ENCODE measurements at regions not wholly inside any gene's neighbourhood (a gene's known extent, or its start where the extent isn't known, plus 50 kb on each side); places are given as distances from the start of the nearest gene placed in this dataset.

DNA sequence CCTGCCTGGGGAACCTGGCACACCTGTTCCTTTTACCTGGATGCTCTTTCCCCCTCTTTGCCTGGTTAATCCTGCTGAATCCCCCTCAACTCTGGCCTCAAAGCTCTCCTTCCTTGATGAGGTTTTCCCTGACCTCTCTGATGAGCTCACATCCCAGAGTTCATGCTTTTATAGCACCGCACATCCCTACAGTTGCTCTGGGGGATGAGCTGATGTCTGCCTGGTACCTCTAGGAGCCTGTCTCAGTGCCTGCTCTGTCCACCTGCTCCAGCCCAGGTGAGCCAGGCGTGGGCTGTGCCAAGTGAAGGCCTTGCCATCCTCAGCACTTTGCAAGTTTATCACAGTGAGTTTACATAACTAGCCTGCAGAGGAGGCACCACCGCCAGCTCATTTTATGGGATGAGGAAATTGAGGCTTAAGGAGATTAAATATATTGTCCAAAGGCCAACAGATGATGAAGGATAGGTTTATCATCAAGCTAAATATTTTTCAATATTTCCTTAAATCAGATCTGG is 58.6 kb upstream of the TMPRSS2 start:
- Histone ChIP-seq H3K9me3 (ENCODE audit: insufficient read depth, low read length) (no peaks in the 10 kb centered on the region; the same call in 1 of the 2 replicates), H4K20me1 (ENCODE audit: insufficient read depth, low read length) (no peaks in the 10 kb centered on the region), H3K9ac (ENCODE audit: low read length) (no peak overlapping the region), H3K27me3 (ENCODE audit: low read depth, low read length) (no peaks in the 10 kb centered on the region), H3K36me3 (replicated peaks; ENCODE audit: low read depth, low read length) (no peaks in the 10 kb centered on the region), H3K4me2 (ENCODE audit: low read length) (no peak overlapping the region), H3K27ac (ENCODE audit: low read length) (no peak overlapping the region), H3K4me3 (ENCODE audit: low read length) (no peak overlapping the region), H2AFZ (ENCODE audit: low read depth, low read length) (no peak overlapping the region), H3K4me1 (ENCODE audit: low read length) (peaks cover 13% of the 10 kb centered on the region), H3K79me2 (ENCODE audit: low read length) (no peaks in the 10 kb centered on the region)
- TF ChIP-seq, protein P1, sequence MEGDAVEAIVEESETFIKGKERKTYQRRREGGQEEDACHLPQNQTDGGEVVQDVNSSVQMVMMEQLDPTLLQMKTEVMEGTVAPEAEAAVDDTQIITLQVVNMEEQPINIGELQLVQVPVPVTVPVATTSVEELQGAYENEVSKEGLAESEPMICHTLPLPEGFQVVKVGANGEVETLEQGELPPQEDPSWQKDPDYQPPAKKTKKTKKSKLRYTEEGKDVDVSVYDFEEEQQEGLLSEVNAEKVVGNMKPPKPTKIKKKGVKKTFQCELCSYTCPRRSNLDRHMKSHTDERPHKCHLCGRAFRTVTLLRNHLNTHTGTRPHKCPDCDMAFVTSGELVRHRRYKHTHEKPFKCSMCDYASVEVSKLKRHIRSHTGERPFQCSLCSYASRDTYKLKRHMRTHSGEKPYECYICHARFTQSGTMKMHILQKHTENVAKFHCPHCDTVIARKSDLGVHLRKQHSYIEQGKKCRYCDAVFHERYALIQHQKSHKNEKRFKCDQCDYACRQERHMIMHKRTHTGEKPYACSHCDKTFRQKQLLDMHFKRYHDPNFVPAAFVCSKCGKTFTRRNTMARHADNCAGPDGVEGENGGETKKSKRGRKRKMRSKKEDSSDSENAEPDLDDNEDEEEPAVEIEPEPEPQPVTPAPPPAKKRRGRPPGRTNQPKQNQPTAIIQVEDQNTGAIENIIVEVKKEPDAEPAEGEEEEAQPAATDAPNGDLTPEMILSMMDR (IDR thresholded peaks at IDR 0.05; ENCODE audit: low read depth, low read length), result no peak
- no peak for TF ChIP-seq EZH2phosphoT487 (IDR thresholded peaks at IDR 0.05; ENCODE audit: low read depth)

- Histone ChIP-seq H3K4me3 (ENCODE audit: low read length) (no peak overlapping the region), H3K4me1 (ENCODE audit: low read length) (peaks cover 8% of the 10 kb centered on the region), H2AFZ (ENCODE audit: low read depth, low read length) (no peak overlapping the region), H3K9ac (ENCODE audit: low read length) (no peak overlapping the region), H4K20me1 (ENCODE audit: insufficient read depth, low read length) (no peaks in the 10 kb centered on the region), H3K4me2 (ENCODE audit: low read length) (no peak overlapping the region), H3K27me3 (ENCODE audit: low read depth, low read length) (no peaks in the 10 kb centered on the region), H3K9me3 (ENCODE audit: insufficient read depth, low read length) (no peaks in the 10 kb centered on the region), H3K79me2 (ENCODE audit: low read length) (no peaks in the 10 kb centered on the region), H3K27ac (ENCODE audit: low read length) (no peak overlapping the region), H3K36me3 (replicated peaks; ENCODE audit: low read depth, low read length) (no peaks in the 10 kb centered on the region)
- no peak for TF ChIP-seq EZH2phosphoT487 (IDR thresholded peaks at IDR 0.05; ENCODE audit: low read depth)
- TF ChIP-seq, protein P1 (IDR thresholded peaks at IDR 0.05; ENCODE audit: low read depth, low read length), result no peak
These were observed 57.6 kb upstream of the TMPRSS2 start for GRCh38 chr21:41565550-41565949.

DNA sequence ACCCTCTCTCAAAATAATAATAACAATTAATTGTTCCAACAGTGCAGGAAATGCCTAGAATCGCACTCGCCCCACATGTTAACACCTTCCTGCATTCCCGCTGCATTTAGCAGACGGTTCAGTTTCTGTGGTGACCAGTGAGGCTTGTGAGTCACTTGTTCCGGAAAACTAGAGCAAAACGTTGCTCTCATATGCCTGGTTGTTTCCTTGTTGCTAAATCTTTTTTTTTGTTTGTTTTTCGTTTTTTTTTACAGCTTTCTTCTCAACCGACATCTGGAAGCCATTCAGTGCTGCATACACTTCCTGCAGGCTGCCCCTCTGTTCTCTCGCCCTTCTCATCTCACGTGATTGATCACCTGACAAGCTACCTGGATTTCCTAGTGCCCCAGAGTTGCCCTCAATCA is 56.9 kb upstream of the TMPRSS2 start:
- Histone ChIP-seq H2AFZ (ENCODE audit: low read depth, low read length) (no peak overlapping the region), H3K79me2 (ENCODE audit: low read length) (no peaks in the 10 kb centered on the region), H3K36me3 (replicated peaks; ENCODE audit: low read depth, low read length) (no peaks in the 10 kb centered on the region), H3K9ac (ENCODE audit: low read length) (no peak overlapping the region), H3K4me2 (ENCODE audit: low read length) (no peak overlapping the region), H3K9me3 (ENCODE audit: insufficient read depth, low read length) (no peaks in the 10 kb centered on the region), H3K27me3 (ENCODE audit: low read depth, low read length) (no peaks in the 10 kb centered on the region), H3K4me3 (ENCODE audit: low read length) (no peak overlapping the region), H3K27ac (ENCODE audit: low read length) (no peak overlapping the region), H3K4me1 (ENCODE audit: low read length) (peaks cover 11% of the 10 kb centered on the region), H4K20me1 (ENCODE audit: insufficient read depth, low read length) (no peaks in the 10 kb centered on the region)
- TF ChIP-seq, protein P1 (IDR thresholded peaks at IDR 0.05; ENCODE audit: low read depth, low read length), result no peak
- no peak for TF ChIP-seq EZH2phosphoT487 (IDR thresholded peaks at IDR 0.05; ENCODE audit: low read depth)

DNA sequence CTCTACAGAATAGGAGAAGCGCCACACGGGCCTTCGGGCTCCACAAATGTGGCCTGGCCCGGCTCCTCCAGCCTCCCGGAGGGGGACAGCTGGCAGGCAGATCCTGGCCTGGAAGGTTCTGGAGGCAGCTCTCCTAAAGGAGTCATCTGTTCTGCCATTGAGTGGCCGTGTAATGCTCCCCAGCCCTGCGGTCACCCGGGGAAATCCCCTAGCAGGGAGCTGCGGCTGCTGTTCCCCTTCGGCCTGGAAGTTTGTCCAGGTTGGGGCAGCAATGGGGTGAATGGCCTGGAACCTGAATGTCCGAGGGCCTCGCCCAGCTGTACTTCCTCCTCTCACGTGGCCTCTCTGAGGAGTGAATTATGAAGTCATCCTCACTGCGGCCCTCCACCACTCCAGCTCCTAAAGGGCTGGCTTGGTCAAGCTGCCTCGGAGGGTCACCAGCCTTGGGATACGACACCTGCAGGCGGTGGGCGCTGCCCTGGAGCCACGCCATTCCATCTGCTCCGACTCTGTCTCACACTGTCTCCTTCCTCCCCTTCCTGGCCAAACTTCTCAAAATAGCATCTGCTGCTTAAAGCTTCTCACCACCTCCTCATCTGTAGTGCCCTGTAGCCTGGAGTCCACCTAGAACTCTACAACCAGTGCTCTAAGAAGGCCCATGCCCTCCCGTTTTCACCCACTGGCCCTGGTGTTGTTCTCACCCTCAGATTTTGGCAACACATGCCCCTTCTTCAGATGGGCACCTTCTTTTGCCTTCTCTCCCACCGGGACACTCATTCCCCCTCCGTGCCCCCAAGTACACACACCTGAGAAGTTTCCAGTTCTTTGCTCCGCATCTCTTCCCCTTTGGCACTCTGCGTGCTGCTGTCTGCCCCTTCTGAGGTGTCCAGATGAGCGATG is 54.4 kb upstream of the TMPRSS2 start:
- TF ChIP-seq, protein P1 (IDR thresholded peaks at IDR 0.05; ENCODE audit: low read depth, low read length), result no peak
- no peak for TF ChIP-seq EZH2phosphoT487 (IDR thresholded peaks at IDR 0.05; ENCODE audit: low read depth)
- H3K27me3 ChIP-seq (ENCODE audit: low read depth, low read length), result no peaks in the 10 kb centered on the region

More for the DNA sequence above, 54.4 kb upstream of the TMPRSS2 start:
- no peak overlapping the region for H2AFZ ChIP-seq (ENCODE audit: low read depth, low read length)
- no peak overlapping the region for H3K4me3 ChIP-seq (ENCODE audit: low read length)
- H4K20me1 ChIP-seq (ENCODE audit: insufficient read depth, low read length), result no peaks in the 10 kb centered on the region
- no peak overlapping the region for H3K4me2 ChIP-seq (ENCODE audit: low read length)
- no peak overlapping the region for H3K27ac ChIP-seq (ENCODE audit: low read length)
- peaks cover 19% of the 10 kb centered on the region for H3K4me1 ChIP-seq (ENCODE audit: low read length)
- H3K9ac ChIP-seq (ENCODE audit: low read length), result no peak overlapping the region
- H3K9me3 ChIP-seq (ENCODE audit: insufficient read depth, low read length), result no peaks in the 10 kb centered on the region
- H3K79me2 ChIP-seq (ENCODE audit: low read length), result no peaks in the 10 kb centered on the region
- no peaks in the 10 kb centered on the region for H3K36me3 ChIP-seq (replicated peaks; ENCODE audit: low read depth, low read length)
